Left colon (tissue), 2 donors: ENCODE measurements at regions not wholly inside any gene's neighbourhood (a gene's known extent, or its start where the extent isn't known, plus 50 kb on each side); places are given as distances from the start of the nearest gene placed in this dataset.
"Not testable (repeated sequence)": the region's sequence is repeated elsewhere in the genome, so short reads cannot be mapped to it uniquely, and the experiment has no call there.

Experiments used
- ATAC-seq: fragments of 200-7000 bp; cut with Tn5 transposase; one replicate; pipeline ENCODE4 v1.9.1; 2020; ENCODE audit warnings: mild to moderate bottlenecking, moderate library complexity
- DNase-seq, 2 donors: peaks; one replicate each; pipeline ENCODE4 v3.0.0-alpha.2; 2020
- intact Hi-C, 2 donors: fragments of 100-400 bp; cut with DNase I in 1 of 2; cut with micrococcal nuclease in 1 of 2; formaldehyde crosslinking; loops; one replicate each; pipeline versions ENCODE4 v1.11.2 to v1.14.0; 2022; cut with DNase I, micrococcal nuclease
- donor health status: DM: no; HTN: no; CAD: no.
- donor health status: DM: yes; HTN: yes; CAD: no.

GRCh38 chr9:71632776-71633175, 135.5 kb downstream of the CEMIP2 start:
- no peak for DNase-seq
- ATAC-seq: no peak
- intact Hi-C loops: no loop called here

- ATAC-seq (no peak), DNase-seq (no peak)
- intact Hi-C loops: no loop called here
These were observed 137.8 kb downstream of the CEMIP2 start for GRCh38 chr9:71630377-71630995.

- ATAC-seq: no peak
- intact Hi-C loops: no loop called here
These were observed 138.6 kb downstream of the CEMIP2 start for GRCh38 chr9:71629578-71630215.

GRCh38 chr9:71628247-71628646, 140.1 kb downstream of the CEMIP2 start:
- no peak for DNase-seq
- no peak for ATAC-seq
- intact Hi-C loops: no loop called here

More at GRCh38 chr9:71629578-71630215, 138.6 kb downstream of the CEMIP2 start:
- DNase-seq: no peak

- intact Hi-C loops: no loop called here
- ATAC-seq: peak; percentile 95
- DNase-seq: no peak
These were observed 140.8 kb downstream of the CEMIP2 start for GRCh38 chr9:71627537-71627936.

GRCh38 chr9:71626395-71626794, 141.9 kb downstream of the CEMIP2 start:
- ATAC-seq: peak; percentile 54

GRCh38 chr9:71624728-71625127, 143.6 kb downstream of the CEMIP2 start:
- ATAC-seq (no peak), DNase-seq (no peak)
- intact Hi-C loops: no loop called here

More at GRCh38 chr9:71626395-71626794, 141.9 kb downstream of the CEMIP2 start:
- intact Hi-C loops: no loop called here
- DNase-seq: no peak

GRCh38 chr9:71620746-71621145, 147.6 kb downstream of the CEMIP2 start:
- DNase-seq: no peak
- intact Hi-C loops: no loop called here
- ATAC-seq: no peak

- intact Hi-C loops: no loop called here
- DNase-seq: no peak
- ATAC-seq: no peak
These were observed 148.0 kb downstream of the CEMIP2 start for GRCh38 chr9:71620331-71620730.

- no peak for ATAC-seq
- no peak for DNase-seq
- intact Hi-C loops: no loop called here
These were observed 148.4 kb downstream of the CEMIP2 start for GRCh38 chr9:71619926-71620325.

GRCh38 chr9:71614409-71615010, 153.8 kb downstream of the CEMIP2 start:
- intact Hi-C loops: no loop called here
- ATAC-seq: no peak
- no peak for DNase-seq

- ATAC-seq (no peak), DNase-seq (no peak)
- intact Hi-C loops: no loop called here
These were observed 155.4 kb downstream of the CEMIP2 start for GRCh38 chr9:71612889-71613288.

- DNase-seq (no peak), ATAC-seq (no peak)
- intact Hi-C loops: no loop called here
These were observed 158.9 kb downstream of the CEMIP2 start for GRCh38 chr9:71609448-71609830.

- intact Hi-C loops: no loop called here
- ATAC-seq: no peak
- no peak for DNase-seq
These were observed 159.4 kb downstream of the CEMIP2 start for GRCh38 chr9:71608825-71609447.

GRCh38 chr9:71608021-71608420, 160.3 kb downstream of the CEMIP2 start:
- DNase-seq (no peak), ATAC-seq (no peak)
- intact Hi-C loops: no loop called here

- intact Hi-C loops: no loop called here
- DNase-seq (no peak), ATAC-seq (no peak)
These were observed 160.8 kb downstream of the CEMIP2 start for GRCh38 chr9:71607461-71607881.

GRCh38 chr9:71604197-71605063, 163.9 kb downstream of the CEMIP2 start:
- intact Hi-C loops: loop anchor here in 1 of 2 donors (5.0 kb wide), 1 partner anchor 168 kb away; no protein-coding TSS in a partner anchor
- DNase-seq (peak; percentile 73 to 84), ATAC-seq (peak; percentile 93)

GRCh38 chr9:71602652-71603051, 165.7 kb downstream of the CEMIP2 start:
- DNase-seq (no peak), ATAC-seq (peak; percentile 75)
- intact Hi-C loops: loop anchor here in 1 of 2 donors (5.0 kb wide), 1 partner anchor 170 kb away; no protein-coding TSS in a partner anchor

- ATAC-seq, intact Hi-C loops, DNase-seq: not testable (repeated sequence)
These were observed 172.6 kb downstream of the CEMIP2 start for GRCh38 chr9:71595762-71596161.
